BE2C (cell line): ENCODE measurements at regions not wholly inside any gene's neighbourhood (a gene's known extent, or its start where the extent isn't known, plus 50 kb on each side); places are given as distances from the start of the nearest gene placed in this dataset.

Experiments used
- DNase-seq: peaks from one replicate; pipeline ENCODE4 v3.0.0-alpha.2; 2020
- H3K27me3 ChIP-seq: fragments of 250-450 bp; sonication (Bioruptor Pico); 2 replicates; pipeline ENCODE4 v1.5.1; 2020; ENCODE audit warnings: mild to moderate bottlenecking
- H3K36me3 ChIP-seq: fragments of 250-450 bp; sonication (Bioruptor Pico); 2 replicates; pipeline ENCODE4 v1.5.1; 2020; ENCODE audit warnings: mild to moderate bottlenecking
- H3K4me1 ChIP-seq: fragments of 250-450 bp; sonication (Bioruptor Pico); 2 replicates; pipeline ENCODE4 v1.5.1; 2020
- H3K4me3 ChIP-seq: 2 replicates; pipeline ENCODE4 v1.5.1; 2011; ENCODE audit warnings: low read depth, low read length
- H3K9me3 ChIP-seq: fragments of 250-450 bp; sonication (Bioruptor Pico); 2 replicates; pipeline ENCODE4 v1.5.1; 2020
- TF ChIP-seq, protein P1 (sequence below): IDR thresholded peaks from 2 replicates; pipeline ENCODE4 v1.5.1; 2012; ENCODE audit warnings: mild to moderate bottlenecking, low read depth, low read length

DNA sequence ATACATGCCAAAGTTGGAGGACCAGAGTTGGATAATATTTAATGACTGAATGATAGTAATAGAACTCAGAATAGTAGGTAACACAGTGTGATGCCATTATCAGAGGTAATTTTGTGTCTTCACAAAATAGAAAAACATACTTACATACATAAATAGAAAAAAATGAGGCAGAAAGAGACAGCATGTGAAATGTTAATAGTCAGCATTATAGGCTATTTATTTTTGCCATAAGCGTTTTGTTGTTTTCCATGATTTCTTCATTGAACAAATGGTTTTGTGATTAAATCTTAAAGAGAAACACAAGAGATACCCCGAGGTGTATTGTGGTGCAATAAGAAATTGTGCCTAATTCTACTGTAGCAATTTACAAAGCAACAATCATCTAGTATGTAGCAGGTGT lies 626.3 kb downstream of the KCNJ2 start:
- Histone ChIP-seq H3K4me1 (no peaks in the 10 kb centered on the region), H3K27me3 (no peaks in the 10 kb centered on the region), H3K4me3 (no peak overlapping the region), H3K9me3 (no peaks in the 10 kb centered on the region; the same call in 1 of the 2 replicates), H3K36me3 (no peaks in the 10 kb centered on the region)
- TF ChIP-seq, protein P1, sequence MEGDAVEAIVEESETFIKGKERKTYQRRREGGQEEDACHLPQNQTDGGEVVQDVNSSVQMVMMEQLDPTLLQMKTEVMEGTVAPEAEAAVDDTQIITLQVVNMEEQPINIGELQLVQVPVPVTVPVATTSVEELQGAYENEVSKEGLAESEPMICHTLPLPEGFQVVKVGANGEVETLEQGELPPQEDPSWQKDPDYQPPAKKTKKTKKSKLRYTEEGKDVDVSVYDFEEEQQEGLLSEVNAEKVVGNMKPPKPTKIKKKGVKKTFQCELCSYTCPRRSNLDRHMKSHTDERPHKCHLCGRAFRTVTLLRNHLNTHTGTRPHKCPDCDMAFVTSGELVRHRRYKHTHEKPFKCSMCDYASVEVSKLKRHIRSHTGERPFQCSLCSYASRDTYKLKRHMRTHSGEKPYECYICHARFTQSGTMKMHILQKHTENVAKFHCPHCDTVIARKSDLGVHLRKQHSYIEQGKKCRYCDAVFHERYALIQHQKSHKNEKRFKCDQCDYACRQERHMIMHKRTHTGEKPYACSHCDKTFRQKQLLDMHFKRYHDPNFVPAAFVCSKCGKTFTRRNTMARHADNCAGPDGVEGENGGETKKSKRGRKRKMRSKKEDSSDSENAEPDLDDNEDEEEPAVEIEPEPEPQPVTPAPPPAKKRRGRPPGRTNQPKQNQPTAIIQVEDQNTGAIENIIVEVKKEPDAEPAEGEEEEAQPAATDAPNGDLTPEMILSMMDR, result no peak
- no peak for DNase-seq

GRCh38 chr17:70796757-70797156 lies 627.4 kb downstream of the KCNJ2 start:
- no peak overlapping the region for H3K4me3 ChIP-seq
- TF ChIP-seq, protein P1, result no peak
- DNase-seq, result no peak
- H3K4me1 ChIP-seq, result no peaks in the 10 kb centered on the region
- H3K27me3 ChIP-seq, result no peaks in the 10 kb centered on the region; the same call in 1 of the 2 replicates
- no peaks in the 10 kb centered on the region; the same call in 1 of the 2 replicates for H3K9me3 ChIP-seq
- no peaks in the 10 kb centered on the region for H3K36me3 ChIP-seq

GRCh38 chr17:70797166-70797565 lies 627.8 kb downstream of the KCNJ2 start:
- H3K27me3 ChIP-seq, result no peaks in the 10 kb centered on the region; the same call in 1 of the 2 replicates
- H3K9me3 ChIP-seq, result no peaks in the 10 kb centered on the region; the same call in 1 of the 2 replicates
- no peak overlapping the region for H3K4me3 ChIP-seq
- DNase-seq, result no peak
- H3K36me3 ChIP-seq, result no peaks in the 10 kb centered on the region
- TF ChIP-seq, protein P1, result no peak
- no peaks in the 10 kb centered on the region for H3K4me1 ChIP-seq

DNA sequence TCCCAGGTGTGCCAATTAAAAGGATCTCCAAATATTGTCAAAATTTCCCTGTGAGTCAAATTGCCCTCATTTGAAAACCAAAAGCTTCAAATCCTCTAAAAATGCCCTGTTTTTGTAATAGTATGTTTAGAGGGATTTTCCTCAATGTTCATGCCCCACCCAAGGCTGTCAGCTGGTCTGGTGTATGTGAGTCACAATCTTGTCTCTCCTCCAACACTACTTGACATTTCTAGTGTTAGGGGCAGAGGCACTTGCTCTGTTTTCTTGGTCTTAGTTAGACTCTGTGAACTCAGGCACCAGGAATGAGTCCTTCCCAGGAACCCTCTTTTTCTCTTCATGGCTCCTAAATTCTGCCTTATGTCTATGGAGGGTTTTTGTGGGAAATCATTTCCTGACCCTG lies 634.8 kb downstream of the KCNJ2 start:
- H3K4me1 ChIP-seq, result no peaks in the 10 kb centered on the region
- DNase-seq, result no peak

GRCh38 chr17:70808596-70808995 lies 639.3 kb downstream of the KCNJ2 start:
- Histone ChIP-seq H3K4me1 (no peaks in the 10 kb centered on the region), H3K9me3 (no peaks in the 10 kb centered on the region), H3K27me3 (no peaks in the 10 kb centered on the region), H3K4me3 (no peak overlapping the region), H3K36me3 (no peaks in the 10 kb centered on the region)
- TF ChIP-seq, protein P1, result peak; percentile 72
- DNase-seq, result peak; percentile 8

More for the DNA sequence above, 634.8 kb downstream of the KCNJ2 start:
- Histone ChIP-seq H3K27me3 (no peaks in the 10 kb centered on the region; the same call in 1 of the 2 replicates), H3K4me3 (no peak overlapping the region), H3K36me3 (no peaks in the 10 kb centered on the region), H3K9me3 (no peaks in the 10 kb centered on the region)
- TF ChIP-seq, protein P1, result no peak

- no peak for DNase-seq
- Histone ChIP-seq H3K4me3 (no peak overlapping the region), H3K27me3 (peaks cover 2% of the 10 kb centered on the region), H3K36me3 (no peaks in the 10 kb centered on the region), H3K4me1 (no peaks in the 10 kb centered on the region), H3K9me3 (no peaks in the 10 kb centered on the region)
- TF ChIP-seq, protein P1, result no peak
Measured at GRCh38 chr17:70810609-70811008, 641.3 kb downstream of the KCNJ2 start.
